ENCODE measurements at regions not wholly inside any gene's neighbourhood (a gene's known extent, or its start where the extent isn't known, plus 50 kb on each side); places are given as distances from the start of the nearest gene placed in this dataset.

GRCh38 chr6:50236164-50236563 lies 186.4 kb upstream of the DEFB112 start:
- DNase-seq = no peak

GRCh38 chr6:50239853-50240252 lies 190.1 kb upstream of the DEFB112 start:
- DNase-seq = no peak

- no peak for DNase-seq
Measured at GRCh38 chr6:50240986-50241385, 191.3 kb upstream of the DEFB112 start.

GRCh38 chr6:50249493-50249892 lies 199.8 kb upstream of the DEFB112 start:
- no peak for DNase-seq

- no peak for DNase-seq
Measured at GRCh38 chr6:50257322-50257721, 207.6 kb upstream of the DEFB112 start.

GRCh38 chr6:50259903-50260302 lies 210.2 kb upstream of the DEFB112 start:
- DNase-seq = no peak

- DNase-seq = no peak
Measured at GRCh38 chr6:50264995-50265571, 215.4 kb upstream of the DEFB112 start.

- DNase-seq = no peak
Measured at GRCh38 chr6:50270415-50270814, 220.7 kb upstream of the DEFB112 start.

GRCh38 chr6:50271266-50271665 lies 221.5 kb upstream of the DEFB112 start:
- no peak for DNase-seq

- DNase-seq = no peak
Measured at GRCh38 chr6:50271817-50272216, 222.1 kb upstream of the DEFB112 start.

GRCh38 chr6:50272611-50273010 lies 222.9 kb upstream of the DEFB112 start:
- no peak for DNase-seq

GRCh38 chr6:50276771-50277261 lies 227.1 kb upstream of the DEFB112 start:
- no peak for DNase-seq

- DNase-seq = no peak
Measured at GRCh38 chr6:50277774-50278173, 228.0 kb upstream of the DEFB112 start.

GRCh38 chr6:50278663-50279062 lies 228.9 kb upstream of the DEFB112 start:
- no peak for DNase-seq

- no peak for DNase-seq
Measured at GRCh38 chr6:50285735-50286134, 236.0 kb upstream of the DEFB112 start.

- no peak for DNase-seq
Measured at GRCh38 chr6:50288241-50288640, 238.5 kb upstream of the DEFB112 start.

- DNase-seq = no peak
Measured at GRCh38 chr6:50288881-50289280, 239.2 kb upstream of the DEFB112 start.

- DNase-seq = no peak
Measured at GRCh38 chr6:50289366-50289765, 239.6 kb upstream of the DEFB112 start.

- DNase-seq = no peak
Measured at GRCh38 chr6:50301307-50301706, 251.6 kb upstream of the DEFB112 start.

- DNase-seq = no peak
Measured at GRCh38 chr6:50305660-50306059, 255.9 kb upstream of the DEFB112 start.

- DNase-seq = no peak
Measured at GRCh38 chr6:50318536-50318935, 268.8 kb upstream of the DEFB112 start.

GRCh38 chr6:50330347-50330746 lies 280.6 kb upstream of the DEFB112 start:
- DNase-seq = no peak

- no peak for DNase-seq
Measured at GRCh38 chr6:50330963-50331362, 281.2 kb upstream of the DEFB112 start.

- DNase-seq = no peak
Measured at GRCh38 chr6:50333696-50334095, 284.0 kb upstream of the DEFB112 start.

GRCh38 chr6:50337532-50338122 lies 287.9 kb upstream of the DEFB112 start:
- DNase-seq = no peak
